ENCODE measurements at regions not wholly inside any gene's neighbourhood (a gene's known extent, or its start where the extent isn't known, plus 50 kb on each side); places are given as distances from the start of the nearest gene placed in this dataset.

DNA sequence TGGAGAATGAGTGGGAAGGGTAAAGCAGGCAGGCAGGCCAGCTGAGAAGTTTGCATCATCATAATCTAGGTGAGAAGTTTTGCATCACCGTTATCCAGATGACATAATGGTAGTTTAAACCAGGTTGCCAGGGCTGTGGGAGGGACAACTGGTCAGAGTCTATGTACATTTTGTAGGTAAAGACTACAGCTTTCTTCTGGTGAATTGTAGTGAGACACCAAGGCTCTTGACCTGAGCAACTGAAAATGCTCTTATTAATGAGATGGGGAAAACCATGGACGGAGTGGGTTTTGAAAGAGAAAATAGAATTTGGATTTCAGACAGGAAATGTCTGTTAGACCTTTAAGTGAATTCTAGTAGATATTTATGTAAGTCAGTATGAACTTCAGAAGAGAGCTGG, 76.0 kb upstream of the VEGFC start:
- TF ChIP-seq, protein P1, sequence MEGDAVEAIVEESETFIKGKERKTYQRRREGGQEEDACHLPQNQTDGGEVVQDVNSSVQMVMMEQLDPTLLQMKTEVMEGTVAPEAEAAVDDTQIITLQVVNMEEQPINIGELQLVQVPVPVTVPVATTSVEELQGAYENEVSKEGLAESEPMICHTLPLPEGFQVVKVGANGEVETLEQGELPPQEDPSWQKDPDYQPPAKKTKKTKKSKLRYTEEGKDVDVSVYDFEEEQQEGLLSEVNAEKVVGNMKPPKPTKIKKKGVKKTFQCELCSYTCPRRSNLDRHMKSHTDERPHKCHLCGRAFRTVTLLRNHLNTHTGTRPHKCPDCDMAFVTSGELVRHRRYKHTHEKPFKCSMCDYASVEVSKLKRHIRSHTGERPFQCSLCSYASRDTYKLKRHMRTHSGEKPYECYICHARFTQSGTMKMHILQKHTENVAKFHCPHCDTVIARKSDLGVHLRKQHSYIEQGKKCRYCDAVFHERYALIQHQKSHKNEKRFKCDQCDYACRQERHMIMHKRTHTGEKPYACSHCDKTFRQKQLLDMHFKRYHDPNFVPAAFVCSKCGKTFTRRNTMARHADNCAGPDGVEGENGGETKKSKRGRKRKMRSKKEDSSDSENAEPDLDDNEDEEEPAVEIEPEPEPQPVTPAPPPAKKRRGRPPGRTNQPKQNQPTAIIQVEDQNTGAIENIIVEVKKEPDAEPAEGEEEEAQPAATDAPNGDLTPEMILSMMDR (IDR thresholded peaks at IDR 0.05): no peak
- TF ChIP-seq POLR2AphosphoS5 (IDR thresholded peaks at IDR 0.05): no peak
